ENCODE measurements at regions not wholly inside any gene's neighbourhood (a gene's known extent, or its start where the extent isn't known, plus 50 kb on each side); places are given as distances from the start of the nearest gene placed in this dataset.
"Not testable (repeated sequence)": the region's sequence is repeated elsewhere in the genome, so short reads cannot be mapped to it uniquely, and the experiment has no call there.

DNA sequence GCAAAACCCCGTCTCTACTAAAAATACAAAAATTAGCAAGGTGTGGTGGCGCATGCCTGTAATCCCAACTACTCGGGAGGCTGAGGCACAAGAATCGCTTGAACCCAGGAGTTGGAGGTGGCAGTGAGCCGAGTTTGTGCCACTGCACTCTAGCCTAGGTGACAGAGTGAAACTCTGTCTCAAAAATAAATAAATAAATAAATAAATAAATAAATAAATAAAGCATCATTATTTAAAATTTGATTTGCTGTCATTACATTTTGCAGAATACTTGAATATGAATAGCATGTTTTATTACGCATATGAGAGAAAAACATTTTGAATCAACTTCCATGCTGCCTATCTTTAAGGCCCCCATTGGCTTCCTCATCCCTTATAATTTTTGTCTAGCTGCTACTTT is 53.4 kb upstream of the MED14 start:
- not testable (repeated sequence) for H3K36me3 ChIP-seq (replicated peaks; ENCODE audit: control insufficient read depth, insufficient read depth, low read length); H3K27me3 ChIP-seq (ENCODE audit: control insufficient read depth, insufficient read depth, low read length); DNase-seq; H3K4me3 ChIP-seq (ENCODE audit: insufficient read depth, low read depth, low read length)

DNA sequence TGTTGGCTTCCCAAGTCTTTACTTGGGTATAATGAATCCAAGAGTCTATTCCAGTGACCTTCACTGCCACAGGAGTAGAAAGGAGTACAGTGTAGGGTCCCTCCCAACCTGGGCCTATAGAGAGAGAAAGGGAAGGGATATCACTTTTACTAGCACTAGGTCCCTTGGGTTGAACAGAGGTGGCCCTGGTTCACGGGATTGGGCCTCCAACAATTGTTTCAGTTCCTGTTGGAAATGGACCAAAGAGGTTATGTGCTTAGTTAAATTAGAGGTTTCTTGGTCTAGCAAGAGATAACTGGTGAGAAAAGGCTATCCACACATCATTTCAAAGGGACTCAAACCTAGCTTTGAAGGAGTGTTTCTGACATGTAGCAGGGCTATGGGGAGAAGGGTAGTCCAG is 57.1 kb upstream of the MED14 start:
- Histone ChIP-seq H3K4me3 (ENCODE audit: insufficient read depth, low read depth, low read length) (no peak overlapping the region), H3K27me3 (ENCODE audit: control insufficient read depth, insufficient read depth, low read length) (no peaks in the 10 kb centered on the region), H3K36me3 (replicated peaks; ENCODE audit: control insufficient read depth, insufficient read depth, low read length) (no peaks in the 10 kb centered on the region)
- DNase-seq = no peak

DNA sequence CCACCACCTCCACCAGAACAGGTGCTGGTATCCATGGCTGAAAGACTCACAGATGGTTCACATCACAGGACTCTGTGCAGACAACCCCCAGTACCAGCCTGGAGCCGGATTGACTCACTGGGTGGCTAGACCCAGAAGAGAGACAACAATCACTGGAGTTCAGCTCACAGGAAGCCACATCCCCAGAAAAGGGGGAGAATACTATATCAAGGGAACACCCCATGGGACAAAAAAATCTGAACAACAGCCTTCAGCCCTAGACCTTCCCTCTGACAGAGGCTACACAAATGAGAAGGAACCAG is 59.4 kb upstream of the MED14 start:
- H3K27me3 ChIP-seq (ENCODE audit: control insufficient read depth, insufficient read depth, low read length); DNase-seq; H3K4me3 ChIP-seq (ENCODE audit: insufficient read depth, low read depth, low read length); H3K36me3 ChIP-seq (replicated peaks; ENCODE audit: control insufficient read depth, insufficient read depth, low read length): not testable (repeated sequence)

- not testable (repeated sequence) for H3K4me3 ChIP-seq (ENCODE audit: insufficient read depth, low read depth, low read length); H3K27me3 ChIP-seq (ENCODE audit: control insufficient read depth, insufficient read depth, low read length); H3K36me3 ChIP-seq (replicated peaks; ENCODE audit: control insufficient read depth, insufficient read depth, low read length); DNase-seq
These were observed 64.4 kb upstream of the MED14 start for GRCh38 chrX:40799745-40800144.

- no peak for DNase-seq
These were observed 70.1 kb upstream of the MED14 start for GRCh38 chrX:40805404-40805803.

DNA sequence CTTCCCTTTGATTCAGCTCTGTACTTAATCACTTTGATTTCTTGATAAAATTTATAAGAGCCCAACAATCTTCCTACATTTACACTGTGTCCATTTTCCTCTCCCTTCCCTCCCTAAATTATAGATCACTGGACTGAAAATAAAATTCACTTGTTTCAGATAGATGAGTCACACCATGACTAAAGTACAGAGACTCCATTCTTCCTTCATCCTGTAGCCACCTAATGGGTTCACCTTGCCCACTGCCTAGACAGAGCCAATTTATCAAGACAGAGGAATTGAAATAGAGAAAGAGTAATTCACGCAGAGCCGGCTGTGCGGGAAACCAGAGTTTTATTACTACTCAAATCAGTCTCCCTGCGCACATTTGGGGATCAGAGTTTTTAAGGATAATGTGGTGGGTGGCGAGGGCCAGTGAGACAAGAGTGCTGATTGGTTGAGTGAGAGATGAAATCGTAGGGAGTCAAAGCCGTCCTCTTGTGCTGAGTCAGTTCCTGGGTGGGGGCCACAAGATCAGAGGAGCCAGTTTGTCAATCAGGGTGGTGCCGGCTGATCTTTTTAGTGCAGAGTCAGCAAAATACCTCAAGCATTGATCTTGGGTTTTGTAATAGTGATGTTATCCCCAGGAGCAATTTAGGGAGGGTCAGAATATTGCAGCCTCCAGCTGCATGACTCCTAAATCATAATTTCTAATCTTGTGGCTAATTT is 71.3 kb upstream of the MED14 start:
- H3K27me3 ChIP-seq (ENCODE audit: control insufficient read depth, insufficient read depth, low read length) = no peaks in the 10 kb centered on the region
- DNase-seq = no peak
- H3K4me3 ChIP-seq (ENCODE audit: insufficient read depth, low read depth, low read length) = no peak overlapping the region
- no peaks in the 10 kb centered on the region for H3K36me3 ChIP-seq (replicated peaks; ENCODE audit: control insufficient read depth, insufficient read depth, low read length)

More at GRCh38 chrX:40805404-40805803, 70.1 kb upstream of the MED14 start:
- Histone ChIP-seq H3K36me3 (replicated peaks; ENCODE audit: control insufficient read depth, insufficient read depth, low read length) (no peaks in the 10 kb centered on the region), H3K27me3 (ENCODE audit: control insufficient read depth, insufficient read depth, low read length) (no peaks in the 10 kb centered on the region), H3K4me3 (ENCODE audit: insufficient read depth, low read depth, low read length) (no peak overlapping the region)

GRCh38 chrX:40807384-40807783 is 72.0 kb upstream of the MED14 start:
- Histone ChIP-seq H3K27me3 (ENCODE audit: control insufficient read depth, insufficient read depth, low read length) (no peaks in the 10 kb centered on the region), H3K4me3 (ENCODE audit: insufficient read depth, low read depth, low read length) (no peak overlapping the region), H3K36me3 (replicated peaks; ENCODE audit: control insufficient read depth, insufficient read depth, low read length) (no peaks in the 10 kb centered on the region)
- no peak for DNase-seq

DNA sequence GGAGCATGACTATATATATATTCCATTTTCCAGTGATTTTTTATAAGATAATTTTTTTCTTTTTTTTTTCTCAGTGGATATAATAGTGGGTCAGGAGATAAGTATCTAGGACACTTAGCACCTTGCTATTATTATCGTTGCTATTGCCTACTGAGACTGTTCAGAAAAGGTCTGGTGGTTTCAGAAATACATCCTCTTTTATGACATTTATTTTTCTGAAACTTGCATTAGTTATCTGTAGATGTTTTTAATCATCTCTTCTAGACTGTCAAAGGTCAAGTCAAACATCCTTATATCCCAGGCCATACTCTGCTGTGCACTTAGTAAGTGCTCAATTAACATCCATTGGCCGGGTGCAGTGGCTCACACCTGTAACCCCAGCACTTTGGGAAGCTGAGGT is 72.9 kb upstream of the MED14 start:
- Histone ChIP-seq H3K36me3 (replicated peaks; ENCODE audit: control insufficient read depth, insufficient read depth, low read length) (no peaks in the 10 kb centered on the region), H3K4me3 (ENCODE audit: insufficient read depth, low read depth, low read length) (no peak overlapping the region)
- no peak for DNase-seq

GRCh38 chrX:40809210-40809609 is 73.9 kb upstream of the MED14 start:
- no peak for DNase-seq
- Histone ChIP-seq H3K36me3 (replicated peaks; ENCODE audit: control insufficient read depth, insufficient read depth, low read length) (no peaks in the 10 kb centered on the region), H3K27me3 (ENCODE audit: control insufficient read depth, insufficient read depth, low read length) (no peaks in the 10 kb centered on the region), H3K4me3 (ENCODE audit: insufficient read depth, low read depth, low read length) (no peak overlapping the region)

More for the DNA sequence above, 72.9 kb upstream of the MED14 start:
- H3K27me3 ChIP-seq (ENCODE audit: control insufficient read depth, insufficient read depth, low read length) = no peaks in the 10 kb centered on the region

GRCh38 chrX:40815045-40815444 is 79.7 kb upstream of the MED14 start:
- H3K27me3 ChIP-seq (ENCODE audit: control insufficient read depth, insufficient read depth, low read length); H3K36me3 ChIP-seq (replicated peaks; ENCODE audit: control insufficient read depth, insufficient read depth, low read length); H3K4me3 ChIP-seq (ENCODE audit: insufficient read depth, low read depth, low read length); DNase-seq: not testable (repeated sequence)

- Histone ChIP-seq H3K36me3 (replicated peaks; ENCODE audit: control insufficient read depth, insufficient read depth, low read length) (no peaks in the 10 kb centered on the region), H3K27me3 (ENCODE audit: control insufficient read depth, insufficient read depth, low read length) (no peaks in the 10 kb centered on the region), H3K4me3 (ENCODE audit: insufficient read depth, low read depth, low read length) (no peak overlapping the region)
- peak; percentile 48 for DNase-seq
These were observed 81.6 kb upstream of the MED14 start for GRCh38 chrX:40816906-40817305.

GRCh38 chrX:40818236-40818635 is 82.9 kb upstream of the MED14 start:
- Histone ChIP-seq H3K4me3 (ENCODE audit: insufficient read depth, low read depth, low read length) (no peak overlapping the region), H3K36me3 (replicated peaks; ENCODE audit: control insufficient read depth, insufficient read depth, low read length) (no peaks in the 10 kb centered on the region), H3K27me3 (ENCODE audit: control insufficient read depth, insufficient read depth, low read length) (no peaks in the 10 kb centered on the region)
- no peak for DNase-seq

DNA sequence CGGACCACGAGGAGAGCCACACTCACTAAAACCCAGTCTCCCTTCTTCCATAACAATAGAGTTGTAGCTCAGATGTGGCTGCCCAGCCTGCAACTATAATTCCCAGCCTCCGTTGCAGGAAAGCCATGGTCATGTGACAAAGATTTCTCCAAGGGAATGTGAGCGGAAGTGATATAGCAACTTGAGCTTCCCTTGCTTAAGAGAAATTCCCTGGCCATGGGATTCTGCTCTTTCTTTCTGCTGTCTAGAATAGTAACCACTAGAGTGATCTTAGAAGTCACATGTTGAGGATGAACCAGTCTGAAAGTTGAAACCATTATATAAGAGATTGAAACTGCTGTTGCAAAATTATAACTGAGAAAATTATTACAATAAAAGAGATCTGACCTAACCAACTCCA is 86.4 kb upstream of the MED14 start:
- H3K4me3 ChIP-seq (ENCODE audit: insufficient read depth, low read depth, low read length) = no peak overlapping the region
- H3K27me3 ChIP-seq (ENCODE audit: control insufficient read depth, insufficient read depth, low read length) = no peaks in the 10 kb centered on the region
- no peaks in the 10 kb centered on the region for H3K36me3 ChIP-seq (replicated peaks; ENCODE audit: control insufficient read depth, insufficient read depth, low read length)
- no peak for DNase-seq

DNA sequence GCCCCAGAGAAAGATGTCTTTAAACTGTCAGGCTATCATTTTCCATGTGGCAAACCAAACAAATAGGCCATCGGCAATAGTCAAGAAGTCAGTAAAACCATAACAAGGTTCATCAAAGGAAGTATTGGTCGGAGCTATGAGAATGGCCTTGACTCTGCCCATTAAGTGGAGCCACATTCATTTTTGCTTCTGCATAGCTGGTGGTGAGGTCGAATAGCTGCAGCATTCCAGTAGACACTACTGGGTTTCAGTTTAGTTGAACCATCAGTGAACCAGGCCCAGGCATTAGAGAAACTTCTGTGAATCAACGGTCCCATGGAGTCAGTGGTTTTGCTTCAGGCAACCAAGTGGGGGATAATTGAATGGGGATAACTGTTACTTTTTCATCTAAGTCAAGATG is 92.0 kb upstream of the MED14 start:
- DNase-seq = no peak
- H3K27me3 ChIP-seq (ENCODE audit: control insufficient read depth, insufficient read depth, low read length) = no peaks in the 10 kb centered on the region
- H3K4me3 ChIP-seq (ENCODE audit: insufficient read depth, low read depth, low read length) = no peak overlapping the region

DNA sequence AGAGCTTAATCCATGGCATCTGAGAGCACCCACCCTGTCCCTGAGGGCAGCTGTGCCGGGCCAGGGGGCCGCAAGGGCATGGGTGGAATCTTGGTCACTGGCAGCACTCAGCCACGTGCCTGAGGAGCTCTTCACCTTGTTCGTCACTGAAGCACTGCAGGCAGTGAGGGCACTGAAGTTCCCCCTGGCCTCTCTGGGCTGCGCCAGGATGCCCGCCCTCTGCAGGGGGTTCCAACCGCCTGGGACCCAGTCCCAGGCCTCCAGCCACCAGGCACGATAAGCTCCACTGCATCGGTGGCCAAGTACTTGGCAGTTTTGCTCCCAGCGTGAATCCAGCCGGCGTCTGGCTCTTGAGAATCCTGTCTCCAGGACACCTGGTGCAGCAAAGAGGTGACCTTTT is 96.4 kb upstream of the MED14 start:
- no peak overlapping the region for H3K4me3 ChIP-seq (ENCODE audit: insufficient read depth, low read depth, low read length)
- DNase-seq = no peak
- no peaks in the 10 kb centered on the region for H3K27me3 ChIP-seq (ENCODE audit: control insufficient read depth, insufficient read depth, low read length)
- no peaks in the 10 kb centered on the region for H3K36me3 ChIP-seq (replicated peaks; ENCODE audit: control insufficient read depth, insufficient read depth, low read length)

More for the DNA sequence above, 92.0 kb upstream of the MED14 start:
- H3K36me3 ChIP-seq (replicated peaks; ENCODE audit: control insufficient read depth, insufficient read depth, low read length) = no peaks in the 10 kb centered on the region

DNA sequence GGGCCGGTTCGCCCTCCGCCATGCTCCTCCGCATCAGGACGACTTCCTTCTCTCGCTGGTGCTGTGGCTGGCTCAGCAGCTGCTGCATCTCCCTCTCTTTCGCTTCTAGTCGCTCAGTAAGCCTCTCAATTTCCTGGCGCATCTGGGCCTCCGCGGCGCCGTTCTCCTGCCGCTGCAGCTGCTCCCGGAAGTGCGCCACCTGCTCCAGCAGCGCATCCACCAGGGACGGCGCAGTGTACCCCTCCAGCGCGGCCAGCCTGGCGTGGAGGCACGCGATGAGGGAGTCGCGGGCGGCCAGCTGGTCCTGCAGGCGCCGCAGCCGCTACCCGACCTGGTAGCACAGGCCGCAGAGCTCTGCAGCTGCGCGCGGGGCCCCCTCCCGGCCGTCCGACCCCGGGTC is 97.4 kb upstream of the MED14 start:
- Histone ChIP-seq H3K4me3 (ENCODE audit: insufficient read depth, low read depth, low read length) (no peak overlapping the region), H3K27me3 (ENCODE audit: control insufficient read depth, insufficient read depth, low read length) (no peaks in the 10 kb centered on the region), H3K36me3 (replicated peaks; ENCODE audit: control insufficient read depth, insufficient read depth, low read length) (no peaks in the 10 kb centered on the region)
- peak; percentile 31 for DNase-seq
